HCT116 (cell line): ENCODE measurements at regions not wholly inside any gene's neighbourhood (a gene's known extent, or its start where the extent isn't known, plus 50 kb on each side); places are given as distances from the start of the nearest gene placed in this dataset.

Experiments
- ATAC-seq: fragments of 200-7000 bp; cut with Tn5 transposase; 2 replicates; pipeline ENCODE4 v1.9.1; 2020; ENCODE audit warnings: mild to moderate bottlenecking, moderate library complexity
- BruUV-seq: library from RNA; stranded (reverse); fragments of 400-500 nt; replicated peaks from 2 replicates; lab custom pipeline; 2021; lab: Mats Ljungman, UMichigan
- CTCF ChIA-PET: fragments of 300-600 bp; sonication (Branson Sonifier 250); formaldehyde crosslinking; loops from one replicate; lab custom pipeline; 2021; ENCODE audit warnings: antibody characterized with exemption; lab: Charles Lee
- POLR2A ChIA-PET: fragments of 300-600, 350-600 bp; sonication (Branson Sonifier 250); formaldehyde crosslinking; loops from one replicate; lab custom pipeline; 2021; ENCODE audit warnings: antibody characterized with exemption; lab: Charles Lee
- RAD21 ChIA-PET, 2 experiments: fragments of 300-600 bp; sonication (Branson Sonifier 250); formaldehyde crosslinking; loops; one replicate each; lab custom pipeline; 2023; ENCODE audit warnings: low total read pairs in 2 of 2; ENCODE audit not compliant: uncharacterized antibody in 2 of 2, unreplicated experiment in 2 of 2, low non-redundant PET in 1 of 2; lab: Charles Lee
- DNase-seq: peaks from one replicate; pipeline ENCODE4 v3.0.0-alpha.2; 2010; ENCODE audit warnings: low read depth, low spot score
- H2AFZ ChIP-seq: fragments of 200-600 bp; shearing (Covaris generic), sonication (generic); 2 replicates; pipeline ENCODE4 v1.6.1; 2017; ENCODE audit warnings: low read depth, mixed run types, mixed read lengths, antibody characterized with exemption, low read length; ENCODE audit not compliant: poor library complexity, severe bottlenecking
- H3K27ac ChIP-seq: 2 replicates; pipeline ENCODE4 v1.5.1; 2012; ENCODE audit warnings: low read depth, low read length
- H3K27me3 ChIP-seq: fragments of 200-600 bp; sonication (generic); 2 replicates; pipeline ENCODE4 v1.6.1; 2016; ENCODE audit warnings: mixed run types, low read length, mixed read lengths; ENCODE audit not compliant: insufficient read depth
- H3K36me3 ChIP-seq, 2 experiments: fragments of 200-500 bp in 1 of 2; fragments of 200-600 bp in 1 of 2; sonication (Bioruptor generic) in 1 of 2; sonication (generic) in 1 of 2; 2 replicates each; pipeline versions ENCODE4 v1.5.1 to v1.6.1; 2014 to 2016; ENCODE audit warnings: low read length in 2 of 2, inconsistent platforms in 1 of 2, mixed read lengths in 1 of 2, mixed run types in 1 of 2; ENCODE audit not compliant: insufficient read depth in 2 of 2, control insufficient read depth in 1 of 2
- H3K4me1 ChIP-seq, 2 experiments: fragments of 200-600 bp in 1 of 2; sonication (generic) in 1 of 2; 2 replicates each; pipeline versions ENCODE4 v1.5.1 to v1.6.1; 2012 to 2017; ENCODE audit warnings: low read length in 2 of 2, inconsistent platforms in 1 of 2, mild to moderate bottlenecking in 1 of 2, mixed read lengths in 1 of 2, mixed run types in 1 of 2, moderate library complexity in 1 of 2; ENCODE audit not compliant: insufficient read depth in 2 of 2, control insufficient read depth in 1 of 2
- H3K4me2 ChIP-seq: fragments of 200-600 bp; sonication (generic); 2 replicates; pipeline ENCODE4 v1.6.1; 2017; ENCODE audit warnings: mixed run types, low read length, mixed read lengths
- H3K4me3 ChIP-seq, 2 experiments: fragments of 200-600 bp in 1 of 2; sonication (generic) in 1 of 2; replicated peaks in 1 of 2; 2 replicates each; pipeline ENCODE4 v1.5.1; 2011 to 2016; ENCODE audit warnings: low read length in 2 of 2, control low read depth in 1 of 2, low read depth in 1 of 2, mild to moderate bottlenecking in 1 of 2, mixed read lengths in 1 of 2, mixed run types in 1 of 2
- H3K79me2 ChIP-seq: fragments of 200-600 bp; sonication (generic); 2 replicates; pipeline ENCODE4 v1.6.1; 2017; ENCODE audit warnings: mild to moderate bottlenecking, mixed run types, low read length, moderate library complexity, mixed read lengths; ENCODE audit not compliant: insufficient read depth
- H3K9ac ChIP-seq: fragments of 200-600 bp; sonication (generic); 2 replicates; pipeline ENCODE4 v1.6.1; 2016; ENCODE audit warnings: low read length, mixed read lengths
- H3K9me2 ChIP-seq: fragments of 200-600 bp; sonication (generic), shearing (Covaris generic); 2 replicates; pipeline ENCODE4 v1.6.1; 2017; ENCODE audit warnings: mixed run types, mild to moderate bottlenecking, moderate library complexity; ENCODE audit not compliant: insufficient read depth
- H3K9me3 ChIP-seq, 2 experiments: fragments of 200-500 bp in 1 of 2; fragments of 200-600 bp in 1 of 2; sonication (Bioruptor generic) in 1 of 2; sonication (generic) in 1 of 2; 2 replicates each; pipeline ENCODE4 v1.6.1; 2014 to 2017; ENCODE audit warnings: low read length in 2 of 2, mixed read lengths in 2 of 2, inconsistent platforms in 1 of 2, low read depth in 1 of 2, mild to moderate bottlenecking in 1 of 2, mixed run types in 1 of 2, moderate library complexity in 1 of 2; ENCODE audit not compliant: control insufficient read depth in 1 of 2, insufficient read depth in 1 of 2
- H4K20me1 ChIP-seq: fragments of 200-600 bp; sonication (generic), shearing (Covaris generic); 2 replicates; pipeline ENCODE4 v1.6.1; 2017; ENCODE audit warnings: mixed run types, mild to moderate bottlenecking, moderate library complexity; ENCODE audit not compliant: insufficient read depth
- ATF3 ChIP-seq: IDR thresholded peaks from 2 replicates; pipeline ENCODE4 v1.6.1; 2012
- ELF1 ChIP-seq: IDR thresholded peaks from 2 replicates; pipeline ENCODE4 v1.6.1; 2012; ENCODE audit warnings: low read depth, borderline replicate concordance
- EZH2phosphoT487 ChIP-seq: fragments of 200-600 bp; IDR thresholded peaks from 2 replicates; pipeline ENCODE4 v1.6.1; 2018; ENCODE audit warnings: antibody characterized with exemption, borderline replicate concordance
- FOSL1 ChIP-seq: IDR thresholded peaks from 2 replicates; pipeline ENCODE4 v1.6.1; 2012; ENCODE audit warnings: low read depth
- MAX ChIP-seq: IDR thresholded peaks from 2 replicates; pipeline ENCODE4 v1.6.1; 2012
- REST ChIP-seq: IDR thresholded peaks from 2 replicates; pipeline ENCODE4 v1.6.1; 2012; ENCODE audit warnings: low read depth
- SIN3A ChIP-seq: IDR thresholded peaks from 2 replicates; pipeline ENCODE4 v1.6.1; 2012; ENCODE audit warnings: low read depth
- TCF7L2 ChIP-seq: IDR thresholded peaks from 2 replicates; pipeline ENCODE4 v1.7.0; 2011; ENCODE audit warnings: borderline replicate concordance, inconsistent platforms; ENCODE audit not compliant: insufficient read depth, insufficient read length; ENCODE audit errors: extremely low read depth
- intact Hi-C: fragments of 100-400 bp; cut with micrococcal nuclease; formaldehyde crosslinking; loops from 2 replicates; pipeline ENCODE4 v1.10.0; 2022

- no peak for ATAC-seq
- intact Hi-C loops: no loop called here
- TF ChIP-seq SIN3A: no peak
- TF ChIP-seq REST: no peak
- no peak for TF ChIP-seq ATF3
- no peak for TF ChIP-seq TCF7L2
- no peak for TF ChIP-seq ELF1
- TF ChIP-seq EZH2phosphoT487: no peak
- TF ChIP-seq FOSL1: no peak
- no peak for TF ChIP-seq MAX
- ChIA-PET RAD21 (no interaction called here), POLR2A (no interaction called here), CTCF (no interaction called here)
- Histone ChIP-seq H3K4me2 (no peak overlapping the region), H3K4me3 (no peak overlapping the region), H3K27me3 (no peaks in the 10 kb centered on the region), H3K36me3 (no peaks in the 10 kb centered on the region), H2AFZ (no peak overlapping the region), H3K27ac (no peak overlapping the region), H3K9me3 (peaks cover 4 to 5% of the 10 kb centered on the region in 2 experiments; a peak in 2 of 4 replicates), H3K4me1 (no peaks in the 10 kb centered on the region), H3K79me2 (no peaks in the 10 kb centered on the region), H4K20me1 (no peaks in the 10 kb centered on the region), H3K9me2 (no peaks in the 10 kb centered on the region), H3K9ac (no peak overlapping the region)
- BruUV-seq: no TSS peak
- DNase-seq: no peak
Measured at GRCh38 chr6:102581378-102582124, 1188.0 kb downstream of the GRIK2 start.
